ENCODE measurements at regions not wholly inside any gene's neighbourhood (a gene's known extent, or its start where the extent isn't known, plus 50 kb on each side); places are given as distances from the start of the nearest gene placed in this dataset.

DNA sequence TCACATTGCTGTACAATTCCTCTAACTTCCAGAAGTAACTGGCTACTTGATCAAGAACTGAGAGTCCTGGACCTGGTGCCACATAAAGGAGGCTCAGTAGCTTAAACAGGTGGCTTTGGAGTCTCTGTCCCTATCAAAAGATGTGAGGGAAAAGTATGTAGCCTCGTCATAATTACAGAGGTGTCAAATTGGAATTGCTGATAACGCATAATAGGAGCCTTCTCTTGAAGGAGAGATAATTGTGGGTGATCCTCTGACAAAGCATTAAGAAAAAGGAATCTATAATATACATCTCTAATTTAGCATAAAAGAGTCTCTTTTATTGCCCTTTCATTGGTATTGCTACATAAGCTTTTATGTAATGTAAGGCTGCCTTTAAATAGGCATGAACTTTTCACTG is 1246.4 kb upstream of the CDH9 start:
- TF ChIP-seq POLR2A (IDR thresholded peaks at IDR 0.05), result no peak
- TF ChIP-seq, protein P1, sequence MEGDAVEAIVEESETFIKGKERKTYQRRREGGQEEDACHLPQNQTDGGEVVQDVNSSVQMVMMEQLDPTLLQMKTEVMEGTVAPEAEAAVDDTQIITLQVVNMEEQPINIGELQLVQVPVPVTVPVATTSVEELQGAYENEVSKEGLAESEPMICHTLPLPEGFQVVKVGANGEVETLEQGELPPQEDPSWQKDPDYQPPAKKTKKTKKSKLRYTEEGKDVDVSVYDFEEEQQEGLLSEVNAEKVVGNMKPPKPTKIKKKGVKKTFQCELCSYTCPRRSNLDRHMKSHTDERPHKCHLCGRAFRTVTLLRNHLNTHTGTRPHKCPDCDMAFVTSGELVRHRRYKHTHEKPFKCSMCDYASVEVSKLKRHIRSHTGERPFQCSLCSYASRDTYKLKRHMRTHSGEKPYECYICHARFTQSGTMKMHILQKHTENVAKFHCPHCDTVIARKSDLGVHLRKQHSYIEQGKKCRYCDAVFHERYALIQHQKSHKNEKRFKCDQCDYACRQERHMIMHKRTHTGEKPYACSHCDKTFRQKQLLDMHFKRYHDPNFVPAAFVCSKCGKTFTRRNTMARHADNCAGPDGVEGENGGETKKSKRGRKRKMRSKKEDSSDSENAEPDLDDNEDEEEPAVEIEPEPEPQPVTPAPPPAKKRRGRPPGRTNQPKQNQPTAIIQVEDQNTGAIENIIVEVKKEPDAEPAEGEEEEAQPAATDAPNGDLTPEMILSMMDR (IDR thresholded peaks at IDR 0.05), result no peak
